ENCODE measurements at regions not wholly inside any gene's neighbourhood (a gene's known extent, or its start where the extent isn't known, plus 50 kb on each side); places are given as distances from the start of the nearest gene placed in this dataset.

GRCh38 chr1:177838907-177839485 lies 130.9 kb downstream of the SEC16B start:
- no peak for DNase-seq

GRCh38 chr1:177833631-177834030 lies 136.2 kb downstream of the SEC16B start:
- no peak for DNase-seq

DNA sequence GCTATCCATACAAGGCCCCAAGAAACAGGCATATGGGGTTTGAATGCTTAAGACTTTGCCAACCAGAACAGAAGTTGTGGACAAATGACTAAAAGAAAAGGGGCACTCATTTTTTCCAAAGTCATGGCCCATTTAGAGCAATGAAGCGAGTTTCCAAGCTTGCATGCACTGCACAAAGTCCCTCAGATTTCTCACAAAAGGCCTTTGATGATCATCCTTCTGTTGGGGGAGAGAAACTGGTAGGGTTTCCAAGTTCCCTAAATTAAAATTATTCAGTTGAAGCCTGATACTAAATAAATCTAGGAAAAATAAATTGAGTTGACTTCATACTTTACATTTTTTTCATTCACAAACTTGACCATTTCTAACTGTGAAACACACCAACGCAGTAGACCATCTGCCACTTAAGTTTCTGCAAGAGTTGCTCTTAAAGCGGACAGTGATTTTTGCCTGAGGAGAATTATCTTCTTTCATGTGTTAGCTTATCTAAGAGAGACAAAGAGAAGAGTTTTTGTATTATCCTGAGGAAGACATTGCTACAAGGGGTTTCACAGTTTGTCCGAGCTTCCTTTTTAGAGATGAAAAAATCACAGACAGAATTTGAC lies 139.2 kb downstream of the SEC16B start:
- DNase-seq: no peak

DNA sequence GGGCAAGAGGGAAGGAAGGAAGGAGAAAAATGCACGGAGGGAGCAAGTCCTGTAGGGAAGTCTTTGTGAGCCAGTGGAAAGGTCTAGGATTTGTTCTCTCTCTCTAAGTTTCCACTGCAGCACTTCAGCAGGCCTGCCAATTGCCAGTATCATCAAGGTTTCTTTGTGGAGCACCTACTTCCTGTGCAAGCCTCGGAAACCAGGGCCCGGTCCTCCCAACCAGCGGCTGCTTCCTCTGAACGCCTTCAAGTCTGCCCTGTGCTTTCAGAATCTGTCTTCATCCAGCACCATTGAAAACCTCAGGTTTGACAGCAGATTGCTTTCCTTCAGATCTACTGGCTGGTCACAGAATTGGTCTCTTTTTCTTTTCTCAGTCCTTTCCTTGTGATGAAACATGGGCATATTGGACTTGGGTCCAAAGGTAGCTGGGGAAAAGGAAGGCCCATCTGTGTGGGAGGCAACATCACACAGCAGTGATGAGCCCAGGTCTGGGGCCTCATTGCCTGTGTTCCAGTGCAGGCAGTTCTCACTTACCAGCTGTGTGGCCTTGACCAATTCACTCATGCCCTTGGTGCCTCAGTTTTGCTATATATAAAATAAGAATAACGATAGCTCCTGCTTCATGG lies 144.5 kb downstream of the SEC16B start:
- no peak for DNase-seq

- DNase-seq: no peak
These were observed 145.3 kb downstream of the SEC16B start for GRCh38 chr1:177824508-177824982.

GRCh38 chr1:177820213-177820612 lies 149.6 kb downstream of the SEC16B start:
- DNase-seq: no peak

GRCh38 chr1:177817937-177818875 lies 151.7 kb downstream of the SEC16B start:
- no peak for DNase-seq

DNA sequence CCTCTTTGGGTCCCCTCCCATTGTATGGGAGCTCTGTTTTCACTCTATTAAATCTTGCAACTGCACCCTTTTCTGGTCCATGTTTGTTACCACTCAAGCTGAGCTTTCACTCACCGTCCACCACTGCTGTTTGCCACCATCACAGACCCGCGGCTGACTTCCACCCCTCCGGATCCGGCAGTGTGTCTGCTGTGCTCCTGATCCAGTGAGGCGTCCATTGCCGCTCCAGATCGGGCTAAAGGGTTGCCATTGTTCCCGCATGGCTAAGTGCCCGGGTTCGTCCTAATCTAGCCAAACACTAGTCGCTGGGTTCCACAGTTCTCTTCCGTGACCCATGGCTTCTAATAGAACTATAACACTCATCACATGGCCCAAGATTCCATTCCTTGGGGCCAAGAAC lies 157.2 kb downstream of the SEC16B start:
- DNase-seq: no peak

DNA sequence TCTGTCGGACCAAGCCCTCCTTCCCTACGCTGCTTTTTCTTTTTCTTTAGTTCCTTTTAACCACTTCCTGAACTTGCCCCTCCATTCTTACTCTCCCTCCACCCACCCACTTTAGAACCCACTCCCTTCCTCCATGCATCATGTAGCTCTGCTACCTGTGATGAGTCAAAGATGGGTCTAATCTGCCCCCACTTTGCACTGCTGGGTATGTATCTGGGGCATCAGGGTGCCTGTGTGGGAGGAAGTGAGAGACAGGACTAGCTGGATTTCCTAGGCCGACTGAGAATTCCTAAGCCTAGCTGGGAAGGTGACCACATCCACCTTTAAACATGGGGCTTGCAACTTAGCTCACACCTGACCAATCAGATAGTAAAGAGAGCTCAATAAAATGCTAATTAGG lies 157.7 kb downstream of the SEC16B start:
- DNase-seq: no peak

- no peak for DNase-seq
These were observed 158.4 kb downstream of the SEC16B start for GRCh38 chr1:177811429-177811828.

- DNase-seq: peak; percentile 50
These were observed 160.0 kb downstream of the SEC16B start for GRCh38 chr1:177809819-177810218.

- DNase-seq: no peak
These were observed 167.6 kb downstream of the SEC16B start for GRCh38 chr1:177802304-177802703.

DNA sequence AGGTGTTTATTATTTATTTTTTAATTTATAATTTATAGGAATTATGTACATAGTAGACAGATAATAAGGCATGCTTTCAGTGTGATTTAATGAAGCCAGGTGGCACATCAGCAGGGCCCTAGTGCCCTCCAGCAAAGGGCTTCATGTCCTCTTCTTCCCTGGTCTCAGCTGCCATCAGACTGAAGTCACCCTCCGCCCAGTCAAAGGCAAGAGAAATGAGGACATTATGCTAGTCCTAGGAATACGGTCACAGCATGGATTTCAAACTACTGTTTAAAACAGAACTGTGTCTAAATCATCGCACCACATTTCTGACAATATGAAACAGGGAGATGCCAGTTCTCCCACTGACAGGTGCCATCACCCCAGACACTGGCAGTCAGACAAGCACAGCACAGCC lies 168.1 kb downstream of the SEC16B start:
- no peak for DNase-seq

DNA sequence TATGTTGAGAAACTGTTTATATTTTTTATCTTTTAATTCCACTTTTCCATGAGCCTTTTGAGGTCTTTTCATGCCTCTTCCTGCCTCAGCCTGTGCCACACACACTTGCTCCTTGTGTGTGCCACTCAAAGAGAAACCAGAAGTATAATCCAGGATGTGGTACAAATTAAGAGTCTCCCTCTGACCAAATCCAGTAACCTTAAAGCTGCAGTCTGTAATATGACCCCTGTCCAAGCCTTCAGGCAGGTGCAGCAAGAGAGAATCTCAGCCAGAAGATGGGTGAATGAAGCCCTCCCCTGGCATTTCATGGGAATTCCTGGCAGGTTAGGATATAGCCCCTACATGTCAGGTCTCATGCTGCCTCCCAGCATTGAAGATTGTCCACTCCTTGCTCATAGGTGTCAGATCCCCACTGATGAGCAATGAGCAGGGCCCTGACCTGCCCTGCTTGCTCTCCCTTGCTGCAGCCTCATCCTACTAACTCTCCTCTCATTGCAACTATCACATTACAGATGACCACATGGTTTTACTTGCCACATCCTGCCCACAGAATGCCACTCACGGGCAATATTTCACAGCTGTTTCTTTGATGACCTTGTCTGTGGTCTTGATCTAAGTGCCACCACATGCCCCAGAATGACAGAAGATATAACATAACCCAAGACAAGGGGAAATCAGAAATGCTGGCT lies 169.3 kb downstream of the SEC16B start:
- peak; percentile 48 for DNase-seq

GRCh38 chr1:177799746-177800145 lies 170.1 kb downstream of the SEC16B start:
- no peak for DNase-seq

GRCh38 chr1:177798614-177799013 lies 171.2 kb downstream of the SEC16B start:
- no peak for DNase-seq

GRCh38 chr1:177796561-177796960 lies 173.3 kb downstream of the SEC16B start:
- DNase-seq: no peak

GRCh38 chr1:177794376-177794991 lies 175.4 kb downstream of the SEC16B start:
- no peak for DNase-seq

GRCh38 chr1:177793900-177794299 lies 176.0 kb downstream of the SEC16B start:
- no peak for DNase-seq

DNA sequence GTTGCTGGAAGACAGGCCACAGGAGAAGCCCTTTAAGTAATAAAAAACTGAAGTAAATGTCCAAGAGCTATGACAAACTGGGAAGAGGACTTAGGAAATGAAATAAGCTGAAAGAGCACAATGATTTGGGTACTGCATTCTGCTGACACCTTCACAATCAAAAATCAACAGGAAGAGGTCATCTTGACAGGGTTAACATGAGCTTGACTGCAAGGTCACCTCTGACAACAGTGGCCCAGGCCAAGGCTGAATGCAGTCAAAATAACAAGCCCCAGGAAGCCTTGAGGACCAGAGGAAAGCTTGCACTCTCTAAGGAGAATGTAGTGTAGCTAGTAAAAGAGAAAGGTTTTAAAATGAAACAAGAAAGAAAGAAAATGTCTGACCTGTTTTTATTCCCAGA lies 179.3 kb downstream of the SEC16B start:
- no peak for DNase-seq

GRCh38 chr1:177789956-177790355 lies 179.9 kb downstream of the SEC16B start:
- no peak for DNase-seq

- DNase-seq: no peak
These were observed 183.6 kb downstream of the SEC16B start for GRCh38 chr1:177786176-177786745.
